Left ventricle myocardium superior (tissue), 1 donor: ENCODE measurements at regions not wholly inside any gene's neighbourhood (a gene's known extent, or its start where the extent isn't known, plus 50 kb on each side); places are given as distances from the start of the nearest gene placed in this dataset.
A peak's percentile ranks its signal among the peaks of the same experiment; 100 is the strongest.
"Not testable (repeated sequence)": the region's sequence is repeated elsewhere in the genome, so short reads cannot be mapped to it uniquely, and the experiment has no call there.

Experiments
- ATAC-seq: fragments of 200-7000 bp; cut with Tn5 transposase; one replicate; pipeline ENCODE4 v1.9.1; 2020; ENCODE audit warnings: mild to moderate bottlenecking, moderate library complexity
- DNase-seq: peaks from one replicate; pipeline ENCODE4 v3.0.0-alpha.2; 2020
- intact Hi-C: fragments of 100-400 bp; cut with micrococcal nuclease; formaldehyde crosslinking; loops from one replicate; pipeline ENCODE4 v1.11.0; 2022
- donor health status: DM: no; HTN: yes; CAD: no; lungs with severe emphysema.

DNA sequence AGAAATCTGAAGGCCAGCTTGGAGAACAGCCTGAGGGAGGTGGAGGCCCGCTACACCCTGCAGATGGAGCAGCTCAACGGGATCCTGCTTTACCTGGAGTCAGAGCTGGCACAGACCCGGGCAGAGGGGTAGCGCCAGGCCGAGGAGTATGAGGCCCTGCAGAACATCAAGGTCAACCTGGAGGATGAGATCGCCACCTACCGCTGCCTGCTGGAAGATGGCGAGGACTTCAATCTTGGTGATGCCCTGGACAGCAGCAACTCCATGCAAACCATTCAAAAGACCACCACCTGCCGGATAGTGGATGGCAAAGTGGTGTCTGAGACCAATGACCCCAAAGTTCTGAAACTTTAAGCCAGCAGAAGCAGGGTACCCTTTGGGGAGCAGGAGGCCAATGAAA lies 318.4 kb downstream of the ZFHX3 start:
- intact Hi-C loops, ATAC-seq, DNase-seq: not testable (repeated sequence)

DNA sequence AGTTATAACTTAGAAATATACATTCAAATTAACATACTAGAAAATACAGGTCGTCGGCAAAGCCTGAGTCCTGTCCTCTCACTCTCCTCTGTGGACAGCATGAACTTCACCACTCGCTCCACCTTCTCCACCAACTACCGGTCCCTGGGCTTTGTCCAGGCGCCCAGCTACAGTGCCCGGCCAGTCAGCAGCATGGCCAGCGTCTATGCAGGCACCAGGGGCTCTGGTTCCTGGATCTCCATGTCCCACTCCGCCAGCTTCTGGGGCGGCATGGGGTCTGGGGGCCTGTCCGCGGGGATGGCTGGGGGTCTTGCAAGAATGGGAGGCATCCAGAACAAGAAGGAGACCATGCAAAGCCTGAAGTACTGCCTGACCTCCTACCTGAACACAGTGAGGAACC lies 319.4 kb downstream of the ZFHX3 start:
- ATAC-seq (no peak), DNase-seq (no peak)
- intact Hi-C loops, result no loop called here

DNA sequence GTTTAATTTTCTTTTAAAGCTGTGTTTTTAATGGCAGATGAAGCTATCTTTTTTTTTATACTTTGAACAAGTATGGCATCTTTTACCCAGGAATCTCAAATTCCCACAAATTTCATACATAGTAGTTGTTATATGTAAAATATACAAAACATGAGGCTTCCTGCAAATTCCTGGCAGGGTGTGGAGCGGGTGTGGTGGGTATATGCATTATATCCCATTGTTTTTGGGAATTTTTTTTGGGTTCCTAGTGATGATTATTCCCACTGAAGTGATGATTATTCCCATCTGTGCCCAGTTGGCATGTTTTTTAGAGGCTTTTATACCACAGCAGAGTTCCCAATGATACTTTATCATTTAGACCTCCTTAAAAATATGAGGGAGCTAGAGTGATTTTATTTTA lies 320.4 kb downstream of the ZFHX3 start:
- ATAC-seq, result no peak
- intact Hi-C loops, result no loop called here
- DNase-seq, result no peak

DNA sequence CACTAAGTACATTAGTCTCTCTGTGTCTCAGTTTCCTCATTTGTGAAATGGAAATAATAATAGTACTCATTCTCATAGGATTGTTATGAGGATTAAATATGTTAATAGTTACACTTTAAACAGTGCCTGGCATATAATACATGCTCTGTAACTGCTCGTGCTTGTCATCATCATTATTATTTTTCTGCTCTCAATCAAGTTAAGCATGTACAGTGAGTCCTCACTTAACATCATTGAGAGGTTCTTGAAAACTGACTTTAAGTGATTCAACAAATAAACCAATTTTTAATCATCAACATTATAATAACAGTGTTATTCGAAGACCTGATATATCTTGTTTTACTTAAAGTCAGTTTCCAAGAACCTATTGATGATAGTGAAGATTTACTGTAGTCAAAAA lies 322.3 kb downstream of the ZFHX3 start:
- ATAC-seq (no peak), DNase-seq (no peak)
- intact Hi-C loops, result no loop called here

DNA sequence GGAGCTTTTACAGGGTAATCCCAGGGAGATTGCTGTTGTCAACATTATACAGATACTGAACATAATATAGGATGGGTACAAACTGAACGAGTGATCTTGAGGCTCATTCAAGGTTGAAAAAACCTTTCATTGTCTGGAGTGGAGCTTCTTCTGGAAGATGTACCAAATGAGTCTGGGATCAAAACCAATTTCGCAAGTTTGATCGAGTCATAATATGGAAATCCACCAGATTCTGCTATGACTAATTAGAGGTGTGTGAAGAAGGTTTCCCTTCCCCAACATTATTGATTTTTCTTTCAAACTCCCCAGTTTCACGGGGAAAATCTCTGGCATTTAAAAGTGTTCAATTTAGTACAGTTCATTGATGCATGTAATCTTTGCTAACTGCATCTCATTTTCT lies 324.1 kb downstream of the ZFHX3 start:
- no peak for DNase-seq
- no peak for ATAC-seq
- intact Hi-C loops, result no loop called here

DNA sequence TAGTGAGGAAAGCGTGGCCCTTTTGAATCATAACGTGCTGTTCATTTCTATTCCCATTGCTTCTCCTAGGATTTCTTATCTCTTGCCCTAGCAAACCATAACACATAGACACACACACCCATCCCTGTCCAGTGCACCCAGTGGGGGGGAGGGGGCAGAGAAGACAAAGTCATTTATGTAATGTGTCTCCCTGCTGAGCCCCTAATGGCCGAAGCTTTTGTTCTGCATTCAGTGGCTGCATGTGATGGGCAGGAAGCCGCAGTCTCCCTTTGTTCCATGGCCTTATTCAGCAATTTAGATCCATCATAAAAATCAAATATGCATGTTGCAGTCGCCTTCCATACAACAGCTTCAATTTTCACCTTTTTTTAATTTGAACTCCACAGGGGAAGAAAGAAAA lies 325.4 kb downstream of the ZFHX3 start:
- intact Hi-C loops, result no loop called here
- DNase-seq (no peak), ATAC-seq (no peak)

DNA sequence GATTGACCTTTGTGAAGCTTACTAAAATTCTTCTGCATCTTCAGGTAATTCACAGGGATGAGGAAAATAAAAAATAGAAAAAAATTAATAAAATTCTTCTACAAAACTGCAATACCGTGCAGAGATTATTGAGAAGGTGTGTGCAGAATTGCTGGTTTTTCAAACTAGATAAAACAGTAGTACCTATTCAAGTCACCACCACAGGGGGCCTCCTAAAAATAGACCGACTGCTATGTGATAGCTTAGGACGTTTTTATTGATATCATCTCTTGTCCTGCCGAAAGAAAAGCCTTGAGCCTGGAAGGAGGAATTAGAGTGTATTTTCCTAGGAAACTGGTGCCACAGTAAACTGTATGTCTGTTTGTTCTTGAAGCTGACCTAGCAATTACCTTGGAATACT lies 325.9 kb downstream of the ZFHX3 start:
- intact Hi-C loops, result no loop called here
- DNase-seq (no peak), ATAC-seq (no peak)

DNA sequence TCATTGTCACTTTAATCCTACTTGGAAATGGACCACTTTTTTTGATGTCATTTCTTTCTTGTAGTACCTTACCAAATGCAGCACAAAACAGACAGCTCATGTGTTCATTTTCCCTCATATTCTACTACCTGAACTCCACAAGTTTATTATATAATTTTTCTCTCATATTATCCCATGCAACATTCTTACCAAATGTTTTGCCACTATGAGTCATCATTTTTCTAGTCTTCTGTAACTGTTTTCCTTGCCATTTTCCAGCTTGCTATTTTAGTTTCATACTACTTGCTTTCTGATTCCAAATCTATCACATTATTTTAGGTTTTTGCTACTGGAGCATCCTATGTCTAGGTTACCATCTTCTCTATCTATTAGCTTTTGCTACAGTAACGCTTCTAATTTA lies 332.7 kb downstream of the ZFHX3 start:
- DNase-seq, result no peak
- intact Hi-C loops, result no loop called here
- ATAC-seq, result no peak

DNA sequence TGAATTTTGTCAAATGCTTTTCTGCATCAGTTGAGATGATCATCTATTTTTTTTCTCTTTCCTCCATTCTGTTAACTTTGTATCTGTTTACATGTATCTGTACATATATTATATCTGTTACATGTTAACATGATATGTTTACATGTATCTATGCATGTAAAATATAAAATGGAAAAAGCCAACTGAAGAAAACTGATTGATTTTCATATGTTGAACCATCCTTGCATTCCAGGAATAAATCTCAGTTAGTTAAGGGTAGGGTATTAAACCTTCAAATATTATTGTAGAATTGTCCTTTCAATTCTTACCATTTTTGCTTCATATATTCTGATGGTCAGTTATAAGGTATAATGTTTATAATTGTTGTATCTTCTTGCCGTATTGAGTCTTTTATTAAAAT lies 336.1 kb downstream of the ZFHX3 start:
- intact Hi-C loops, result no loop called here
- DNase-seq (no peak), ATAC-seq (no peak)

DNA sequence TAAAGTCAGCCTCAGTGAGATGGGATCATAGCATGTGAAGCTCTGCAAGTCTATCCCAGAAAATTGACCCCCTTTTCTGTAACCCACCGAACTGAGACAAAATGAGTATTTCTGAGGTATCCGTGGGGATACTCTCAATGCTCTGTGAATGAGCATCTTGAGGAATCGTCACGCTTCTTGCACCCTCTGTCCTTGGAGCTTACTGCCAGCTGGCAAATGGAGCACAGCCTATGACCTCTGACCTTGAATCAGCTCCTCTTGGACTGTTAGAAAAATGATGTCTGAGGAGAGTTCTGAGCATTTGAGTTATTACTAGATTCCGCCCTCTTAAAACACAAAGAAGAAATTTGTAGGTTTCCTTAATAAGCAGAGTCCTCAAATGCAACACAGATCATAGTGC lies 342.1 kb downstream of the ZFHX3 start:
- DNase-seq (no peak), ATAC-seq (no peak)
- intact Hi-C loops, result no loop called here

DNA sequence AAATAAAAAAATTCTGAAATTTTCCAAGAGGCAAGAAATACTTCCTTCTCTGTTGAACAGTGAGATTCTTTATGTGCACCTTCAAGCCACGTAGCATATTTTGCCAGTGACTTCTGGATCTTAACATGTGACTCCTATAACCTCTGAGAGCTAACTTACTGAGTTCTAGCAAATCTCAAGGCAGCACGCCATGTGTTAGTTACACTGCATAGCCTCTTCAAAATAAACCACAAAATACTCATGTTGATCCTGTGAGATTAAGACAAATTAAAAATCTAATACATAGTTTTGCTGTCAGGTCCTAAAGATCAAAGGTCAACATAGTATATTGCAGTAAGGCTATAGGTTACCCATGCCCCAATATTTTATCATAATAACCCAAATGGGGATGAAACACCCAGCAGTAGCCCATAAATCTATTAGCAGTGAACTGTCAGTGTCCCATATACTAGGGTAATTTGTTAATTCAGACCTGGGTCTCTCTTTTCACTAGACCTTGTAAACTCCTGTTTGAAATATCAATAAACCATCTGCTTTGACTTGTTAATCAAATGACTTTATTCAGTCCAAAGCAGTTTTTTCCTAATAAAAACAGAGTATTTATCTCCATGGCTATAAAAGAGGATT lies 343.1 kb downstream of the ZFHX3 start:
- DNase-seq, result no peak
- ATAC-seq, result no peak
- intact Hi-C loops, result no loop called here

DNA sequence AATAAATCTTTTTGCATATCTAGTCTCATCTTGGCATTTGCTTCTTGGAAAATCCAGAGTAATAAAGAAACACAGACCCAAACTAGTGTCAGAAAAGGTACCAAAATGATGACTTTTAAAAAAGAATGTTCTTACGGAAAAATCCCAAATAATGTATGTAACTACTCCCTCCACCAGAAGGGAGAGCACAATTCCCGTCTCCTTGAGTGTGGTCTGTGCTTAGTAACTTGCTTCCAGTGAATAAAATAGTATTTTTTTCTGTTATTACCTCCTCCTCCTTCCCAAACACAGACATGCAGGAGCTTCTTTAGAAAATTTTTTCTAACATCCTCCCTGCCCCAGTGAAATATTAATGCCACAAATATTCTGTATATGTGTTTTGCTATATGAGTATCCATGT lies 358.1 kb downstream of the ZFHX3 start:
- intact Hi-C loops, result loop anchor here (5.0 kb wide), 1 partner anchor 328 kb away; no protein-coding TSS in a partner anchor
- ATAC-seq, result no peak
- no peak for DNase-seq

DNA sequence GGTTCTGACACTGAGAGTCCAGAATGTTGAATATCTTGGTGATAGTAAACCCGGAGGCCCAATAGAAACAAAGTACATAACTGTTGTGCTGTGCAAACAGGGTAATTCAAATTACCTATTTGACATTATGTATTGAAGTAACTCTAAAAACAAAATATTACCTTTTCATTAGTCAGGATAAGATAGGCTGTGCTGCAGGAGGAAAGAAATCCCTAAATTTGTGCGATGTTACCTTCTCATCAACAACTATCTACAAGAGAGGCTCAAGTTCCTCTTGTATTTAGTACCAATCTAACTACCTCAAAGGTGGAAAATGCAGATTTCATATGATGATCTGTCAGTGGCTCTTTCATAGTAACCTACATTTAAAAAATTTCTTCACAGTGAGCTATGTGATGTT lies 367.2 kb downstream of the ZFHX3 start:
- no peak for DNase-seq
- no peak for ATAC-seq
- intact Hi-C loops, result no loop called here

DNA sequence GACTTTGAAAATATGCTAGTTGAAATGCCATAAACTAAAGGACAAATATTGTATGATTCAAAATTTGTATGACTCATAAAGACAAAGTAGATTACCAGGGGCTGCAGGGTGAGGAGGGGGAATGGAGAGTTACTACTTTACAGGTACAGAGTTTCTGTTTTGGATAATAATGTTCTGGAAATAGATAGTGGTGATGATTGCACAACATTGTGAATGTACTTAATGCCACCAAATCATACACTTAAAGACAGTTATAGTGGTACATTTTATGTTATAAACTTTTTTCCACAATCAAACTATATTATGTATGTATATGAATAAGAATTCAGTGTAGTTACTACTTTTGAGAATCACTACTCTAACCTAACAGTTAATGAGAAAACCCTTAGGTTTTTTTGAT lies 368.1 kb downstream of the ZFHX3 start:
- DNase-seq (no peak), ATAC-seq (no peak)
- intact Hi-C loops, result no loop called here

DNA sequence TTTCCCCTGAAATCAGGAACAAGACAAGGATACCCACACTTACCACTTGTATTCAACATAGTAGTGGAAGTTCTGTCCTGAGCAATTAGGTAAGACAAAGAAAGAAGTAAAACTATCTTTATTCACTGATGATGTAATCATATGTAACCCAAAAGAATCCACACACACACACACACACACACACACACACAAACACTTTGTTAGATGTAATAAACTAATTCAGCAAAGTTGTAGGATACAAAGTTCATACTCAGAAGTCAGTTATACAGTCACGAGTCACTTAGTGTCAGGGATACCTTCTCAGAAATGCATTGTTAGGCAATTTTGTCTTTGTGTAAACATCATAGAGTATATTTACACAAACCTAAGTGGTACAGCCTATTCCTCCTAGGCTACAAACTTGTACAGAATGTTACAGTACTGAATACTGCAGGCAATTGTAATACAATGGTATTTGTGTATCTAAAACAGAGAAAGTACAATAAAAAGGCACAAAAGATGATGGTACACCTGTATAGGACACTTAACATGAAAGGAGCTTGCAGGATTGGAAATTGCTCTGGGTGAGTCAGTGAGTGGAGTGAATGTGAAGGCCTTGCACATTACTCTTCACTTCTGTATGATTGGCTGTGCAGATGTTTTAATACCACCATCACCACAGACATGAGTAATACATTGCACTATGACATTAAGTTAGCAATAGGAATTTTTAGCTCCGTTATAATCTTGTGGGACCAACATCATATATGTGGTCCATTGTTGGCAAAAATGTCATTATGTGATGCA lies 370.1 kb downstream of the ZFHX3 start:
- ATAC-seq (no peak), DNase-seq (no peak)
- intact Hi-C loops, result no loop called here

DNA sequence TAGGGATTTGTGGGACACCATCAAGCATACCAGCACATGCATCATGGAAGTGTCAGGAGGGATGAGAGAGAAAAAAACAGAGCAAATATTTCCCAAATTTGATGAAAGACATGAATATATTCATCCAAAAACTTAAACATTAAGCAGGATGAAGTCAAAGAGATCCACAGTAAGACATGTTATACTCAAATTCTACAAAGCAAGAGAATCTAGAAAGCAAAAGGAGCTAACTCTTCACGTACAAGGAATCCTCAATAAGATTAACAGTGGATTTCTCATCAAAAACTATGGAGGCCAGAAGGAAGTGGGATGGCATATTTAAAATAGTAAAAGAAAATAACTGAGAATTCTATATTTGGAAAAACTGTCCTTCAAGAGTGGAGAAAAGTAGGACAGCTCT lies 374.8 kb downstream of the ZFHX3 start:
- intact Hi-C loops, result no loop called here
- DNase-seq (no peak), ATAC-seq (no peak)

DNA sequence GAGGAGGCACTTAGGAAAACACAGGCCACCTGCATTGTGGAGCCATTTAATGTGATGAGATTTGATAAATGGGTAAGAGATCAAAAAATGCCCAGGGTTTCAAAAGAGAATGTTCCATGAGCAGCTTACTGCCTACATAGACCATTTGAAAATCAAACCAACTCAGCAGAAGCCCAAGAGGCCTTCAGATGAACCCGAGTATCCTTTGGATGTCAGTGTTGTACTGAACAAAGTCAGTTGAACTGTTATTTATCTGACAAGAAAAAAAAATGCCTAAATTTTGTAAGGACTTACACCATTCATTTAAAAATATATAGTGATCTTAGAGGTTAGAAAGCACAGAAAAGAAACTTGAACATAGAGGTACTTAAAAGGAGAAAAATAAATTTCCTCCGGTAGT lies 381.7 kb downstream of the ZFHX3 start:
- intact Hi-C loops, result no loop called here
- no peak for ATAC-seq
- DNase-seq, result no peak

DNA sequence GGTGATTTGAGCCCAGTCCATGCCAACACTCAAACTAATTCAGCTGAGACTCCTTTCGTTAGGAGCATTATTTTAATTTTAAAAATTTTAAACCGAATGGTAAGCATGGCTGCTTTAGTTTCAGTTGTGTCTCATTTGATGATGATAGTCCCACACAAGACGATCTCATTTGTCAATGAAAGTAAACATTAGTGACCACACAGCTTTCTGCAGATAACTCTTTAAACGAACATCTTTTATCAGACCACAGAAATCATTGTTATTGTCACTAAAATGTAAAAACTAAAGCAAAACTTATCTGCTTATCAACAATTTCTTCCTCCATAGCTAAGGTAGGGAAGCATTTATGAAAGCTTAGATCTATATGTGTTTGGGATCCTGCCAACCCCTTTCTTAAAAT lies 382.2 kb downstream of the ZFHX3 start:
- no peak for DNase-seq
- intact Hi-C loops, result no loop called here
- no peak for ATAC-seq

DNA sequence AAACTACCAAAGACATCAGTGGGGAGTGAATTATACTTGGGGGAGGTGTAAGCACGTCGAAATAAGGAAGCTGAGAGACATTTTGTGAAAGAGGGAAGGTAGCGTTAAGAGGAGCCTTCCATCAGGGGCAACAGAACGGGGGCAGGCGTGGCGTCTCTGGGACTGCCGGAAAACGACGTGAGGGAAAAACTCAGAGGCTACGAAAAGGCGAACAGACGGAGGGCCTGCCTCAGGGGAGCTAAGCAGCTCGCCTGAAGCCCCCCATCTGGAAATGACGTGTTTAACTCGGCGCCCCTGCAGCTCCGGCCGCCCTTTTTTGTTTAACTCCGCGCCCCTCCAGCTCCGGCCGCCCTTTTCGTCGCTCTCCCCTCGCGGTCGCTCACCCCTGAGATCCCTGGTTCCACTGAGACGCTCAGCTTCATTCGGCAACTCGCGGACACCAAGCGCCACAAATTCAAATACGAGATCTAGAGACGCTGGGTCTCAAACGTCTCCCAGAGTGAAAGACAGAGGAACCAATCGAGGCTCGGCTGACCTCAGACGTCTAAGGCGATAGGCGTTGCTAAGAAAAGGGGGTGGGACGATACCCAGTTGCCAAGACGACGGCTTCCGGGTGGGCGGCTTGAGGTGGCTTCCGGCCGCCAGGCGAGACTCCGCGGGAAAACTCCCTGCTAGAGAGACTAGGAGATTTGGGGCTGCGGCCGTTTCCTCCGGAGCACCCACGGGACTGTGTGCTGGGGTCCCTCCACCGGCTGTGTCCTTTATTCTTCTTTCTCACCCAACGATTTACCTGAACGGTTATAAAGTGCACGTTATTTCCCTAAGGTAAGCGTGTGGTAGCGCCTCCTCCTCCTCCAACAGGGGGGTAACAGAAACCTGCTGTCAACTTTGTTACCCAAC lies 383.2 kb downstream of the ZFHX3 start:
- ATAC-seq (peak; percentile 100), DNase-seq (peak; percentile 93)
- intact Hi-C loops, result no loop called here

DNA sequence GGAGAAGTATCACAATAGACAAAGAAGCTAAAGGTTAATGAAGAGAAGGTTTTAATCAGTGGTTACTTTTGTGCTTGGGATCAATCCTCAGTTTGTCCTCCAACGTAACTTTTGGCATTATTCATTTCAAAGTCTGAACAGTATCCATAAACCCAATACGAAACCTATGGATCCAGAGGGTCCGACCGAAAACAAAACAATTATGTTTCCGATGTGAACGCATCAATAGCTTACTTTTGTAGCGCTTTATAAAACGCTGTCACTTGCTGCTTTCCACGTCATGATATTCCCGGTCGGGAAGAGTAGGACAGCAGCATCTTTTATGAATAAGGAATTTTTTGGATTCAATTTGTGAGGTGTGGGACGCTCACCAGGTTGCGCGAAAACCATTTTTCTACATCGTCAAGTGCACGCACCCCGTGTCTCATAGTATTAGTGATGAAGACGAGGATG lies 383.8 kb downstream of the ZFHX3 start:
- DNase-seq (no peak), ATAC-seq (no peak)
- intact Hi-C loops, result no loop called here
